ENCODE measurements at regions not wholly inside any gene's neighbourhood (a gene's known extent, or its start where the extent isn't known, plus 50 kb on each side); places are given as distances from the start of the nearest gene placed in this dataset.

DNA sequence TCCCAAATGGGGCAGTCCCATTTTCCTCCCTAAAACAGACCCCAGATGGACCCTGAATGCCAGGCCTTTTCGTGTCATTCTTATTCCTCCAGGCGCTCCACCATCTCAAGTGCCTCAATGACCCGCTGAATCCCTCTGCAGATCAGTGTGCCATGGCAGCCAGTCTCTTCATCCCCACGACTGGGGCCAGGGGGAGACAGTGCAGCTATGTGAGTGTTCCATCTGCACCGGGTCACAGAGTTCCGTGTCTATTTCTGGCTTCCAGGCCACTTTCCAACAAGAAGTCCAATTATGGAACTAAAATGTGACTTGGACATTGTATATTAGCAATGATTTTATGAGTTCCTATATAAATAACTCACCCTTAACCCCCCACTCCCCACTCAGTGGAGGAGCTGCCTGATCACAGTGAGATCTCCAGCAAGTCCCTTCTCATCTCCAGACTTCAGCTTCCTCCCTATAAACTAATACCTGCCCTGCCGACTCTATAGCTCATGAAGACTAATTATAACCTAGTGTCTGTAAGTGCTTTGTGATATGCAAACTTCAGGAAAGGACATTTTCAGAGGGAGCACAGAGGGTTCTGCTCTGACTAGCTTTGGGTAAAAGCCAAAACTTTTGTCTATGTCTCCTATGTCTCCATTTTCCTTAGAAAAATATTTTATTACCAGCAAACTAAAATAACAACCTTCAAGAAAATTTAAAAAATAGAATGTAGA is 56.3 kb upstream of the NFASC start:
- no peak for DNase-seq (ENCODE audit: extremely low spot score, insufficient read length, low read depth)
- no peak for FAIRE-seq

DNA sequence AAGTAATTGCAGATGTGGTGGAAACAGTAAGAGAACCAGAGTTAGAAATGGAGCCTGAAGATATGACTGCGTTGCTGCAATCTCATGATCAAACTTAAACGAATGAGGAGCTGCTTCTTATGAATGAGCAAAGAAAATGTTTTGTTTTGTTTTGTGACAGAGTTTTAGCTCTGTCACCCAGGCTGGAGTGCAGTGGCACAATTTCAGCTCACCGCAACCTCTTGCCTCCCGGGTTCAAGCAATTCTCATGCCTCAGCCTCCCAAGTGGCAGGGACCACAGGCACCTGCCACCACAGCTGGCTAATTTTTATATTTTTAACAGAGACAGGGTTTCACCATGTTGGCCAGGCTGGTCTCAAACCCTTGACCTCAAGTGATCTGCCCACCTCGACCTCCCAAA is 53.3 kb upstream of the NFASC start:
- no peak for DNase-seq (ENCODE audit: extremely low spot score, insufficient read length, low read depth)
- no peak for FAIRE-seq

GRCh38 chr1:204818998-204819397 is 51.7 kb upstream of the NFASC start:
- FAIRE-seq = no peak
- DNase-seq (ENCODE audit: extremely low spot score, insufficient read length, low read depth) = no peak

DNA sequence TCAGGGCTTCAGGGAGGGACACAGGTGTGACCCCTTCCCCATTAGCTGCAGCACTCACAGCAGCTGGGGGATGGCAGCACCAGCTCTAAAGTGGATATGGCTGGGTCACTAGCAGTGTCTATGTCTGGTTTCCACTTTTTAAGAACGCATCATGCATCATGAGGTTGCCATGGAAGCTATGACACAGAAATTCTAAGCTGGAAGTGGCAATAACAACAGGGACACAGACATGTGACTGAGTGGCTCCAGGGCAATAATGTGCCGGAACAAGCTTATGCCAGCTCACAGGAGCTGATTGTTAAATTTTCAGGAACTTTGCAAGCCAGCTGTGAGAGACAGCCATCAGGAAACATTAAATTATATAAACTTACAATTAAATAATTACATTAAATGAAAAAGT is 51.2 kb upstream of the NFASC start:
- DNase-seq (ENCODE audit: extremely low spot score, insufficient read length, low read depth) (no peak), FAIRE-seq (no peak)

Measured in GM18507 (cell line).